ENCODE measurements at regions not wholly inside any gene's neighbourhood (a gene's known extent, or its start where the extent isn't known, plus 50 kb on each side); places are given as distances from the start of the nearest gene placed in this dataset.

- Histone ChIP-seq H3K4me3 (ENCODE audit: low read depth, low read length) (no peak overlapping the region), H3K18ac (ENCODE audit: low read length) (no peak overlapping the region), H3K36me3 (ENCODE audit: control insufficient read depth in 1 of 2, insufficient read depth in 2 of 2, low read length in 2 of 2) (no peaks in the 10 kb centered on the region), H2AK5ac (ENCODE audit: low read length) (no peak overlapping the region), H2BK120ac (ENCODE audit: insufficient read depth, low read length, poor library complexity) (no peak overlapping the region), H4K91ac (ENCODE audit: low read depth, low read length) (no peak overlapping the region), H3K79me1 (ENCODE audit: low read length) (no peaks in the 10 kb centered on the region), H3K4me1 (ENCODE audit: control insufficient read depth in 1 of 2, insufficient read depth in 2 of 2, low read length in 2 of 2) (no peaks in the 10 kb centered on the region), H2BK12ac (ENCODE audit: low read length) (no peak overlapping the region), H3K9ac (ENCODE audit: low read length) (no peak overlapping the region), H3K9me3 (ENCODE audit: insufficient read depth, low read depth, low read length) (no peaks in the 10 kb centered on the region), H3K23ac (ENCODE audit: low read length) (no peak overlapping the region), H3K27me3 (ENCODE audit: insufficient read depth, low read length) (no peaks in the 10 kb centered on the region), H2AFZ (ENCODE audit: insufficient read depth, low read length, poor library complexity) (no peak overlapping the region), H3K4me2 (ENCODE audit: low read length) (no peak overlapping the region), H4K8ac (ENCODE audit: low read depth, low read length) (no peak overlapping the region), H4K12ac (ENCODE audit: low read depth, low read length) (no peak overlapping the region), H2BK5ac (ENCODE audit: low read depth, low read length, poor library complexity) (no peak overlapping the region), H3K14ac (ENCODE audit: low read length) (no peak overlapping the region), H3K79me2 (ENCODE audit: control insufficient read depth, insufficient read depth, low read length, poor library complexity) (no peaks in the 10 kb centered on the region), H3K27ac (ENCODE audit: low read depth, low read length) (no peak overlapping the region), H3K4ac (ENCODE audit: low read depth, low read length) (no peak overlapping the region)
- WGBS (ENCODE audit: extremely low coverage, insufficient coverage, insufficient read length), result no CpG with 5 or more reads among the region's 3 CpGs
- peak in 1 of 2 donors; percentile 10 for DNase-seq
Observed at GRCh38 chr2:185978634-185979407, 240.2 kb downstream of the FSIP2 start.

GRCh38 chr2:185979546-185980071 is 241.0 kb downstream of the FSIP2 start:
- Histone ChIP-seq H3K27me3 (ENCODE audit: insufficient read depth, low read length) (no peaks in the 10 kb centered on the region), H3K36me3 (ENCODE audit: control insufficient read depth in 1 of 2, insufficient read depth in 2 of 2, low read length in 2 of 2) (no peaks in the 10 kb centered on the region), H4K91ac (ENCODE audit: low read depth, low read length) (no peak overlapping the region), H3K79me1 (ENCODE audit: low read length) (no peaks in the 10 kb centered on the region), H3K14ac (ENCODE audit: low read length) (no peak overlapping the region), H2BK120ac (ENCODE audit: insufficient read depth, low read length, poor library complexity) (no peak overlapping the region), H2BK12ac (ENCODE audit: low read length) (no peak overlapping the region), H3K9me3 (ENCODE audit: insufficient read depth, low read depth, low read length) (no peaks in the 10 kb centered on the region), H3K4ac (ENCODE audit: low read depth, low read length) (no peak overlapping the region), H3K79me2 (ENCODE audit: control insufficient read depth, insufficient read depth, low read length, poor library complexity) (no peaks in the 10 kb centered on the region), H2BK5ac (ENCODE audit: low read depth, low read length, poor library complexity) (no peak overlapping the region), H3K4me2 (ENCODE audit: low read length) (no peak overlapping the region), H2AFZ (ENCODE audit: insufficient read depth, low read length, poor library complexity) (no peak overlapping the region), H4K8ac (ENCODE audit: low read depth, low read length) (no peak overlapping the region), H3K27ac (ENCODE audit: low read depth, low read length) (no peak overlapping the region), H3K18ac (ENCODE audit: low read length) (no peak overlapping the region), H3K4me3 (ENCODE audit: low read depth, low read length) (no peak overlapping the region), H3K4me1 (ENCODE audit: control insufficient read depth in 1 of 2, insufficient read depth in 2 of 2, low read length in 2 of 2) (no peaks in the 10 kb centered on the region), H2AK5ac (ENCODE audit: low read length) (no peak overlapping the region), H4K12ac (ENCODE audit: low read depth, low read length) (no peak overlapping the region), H3K9ac (ENCODE audit: low read length) (no peak overlapping the region), H3K23ac (ENCODE audit: low read length) (no peak overlapping the region)
- WGBS (ENCODE audit: extremely low coverage, insufficient coverage, insufficient read length), result no CpG with 5 or more reads among the region's 2 CpGs
- peak; percentile 51 to 69 for DNase-seq

GRCh38 chr2:185980944-185981343 is 242.3 kb downstream of the FSIP2 start:
- Histone ChIP-seq H3K4ac (ENCODE audit: low read depth, low read length) (no peak overlapping the region), H2AFZ (ENCODE audit: insufficient read depth, low read length, poor library complexity) (no peak overlapping the region), H3K9me3 (ENCODE audit: insufficient read depth, low read depth, low read length) (no peaks in the 10 kb centered on the region), H3K4me1 (ENCODE audit: control insufficient read depth in 1 of 2, insufficient read depth in 2 of 2, low read length in 2 of 2) (no peaks in the 10 kb centered on the region), H3K9ac (ENCODE audit: low read length) (no peak overlapping the region), H2BK120ac (ENCODE audit: insufficient read depth, low read length, poor library complexity) (no peak overlapping the region), H3K4me2 (ENCODE audit: low read length) (no peak overlapping the region), H4K91ac (ENCODE audit: low read depth, low read length) (no peak overlapping the region), H2BK5ac (ENCODE audit: low read depth, low read length, poor library complexity) (no peak overlapping the region), H2BK12ac (ENCODE audit: low read length) (no peak overlapping the region), H3K79me2 (ENCODE audit: control insufficient read depth, insufficient read depth, low read length, poor library complexity) (no peaks in the 10 kb centered on the region), H3K14ac (ENCODE audit: low read length) (no peak overlapping the region), H3K18ac (ENCODE audit: low read length) (no peak overlapping the region), H4K8ac (ENCODE audit: low read depth, low read length) (no peak overlapping the region), H3K4me3 (ENCODE audit: low read depth, low read length) (no peak overlapping the region), H3K27ac (ENCODE audit: low read depth, low read length) (no peak overlapping the region), H2AK5ac (ENCODE audit: low read length) (no peak overlapping the region), H3K36me3 (ENCODE audit: control insufficient read depth in 1 of 2, insufficient read depth in 2 of 2, low read length in 2 of 2) (no peaks in the 10 kb centered on the region), H3K79me1 (ENCODE audit: low read length) (no peaks in the 10 kb centered on the region), H3K27me3 (ENCODE audit: insufficient read depth, low read length) (no peaks in the 10 kb centered on the region), H4K12ac (ENCODE audit: low read depth, low read length) (no peak overlapping the region), H3K23ac (ENCODE audit: low read length) (no peak overlapping the region)
- DNase-seq, result no peak
- WGBS (ENCODE audit: extremely low coverage, insufficient coverage, insufficient read length), result no CpG with 5 or more reads among the region's 3 CpGs

GRCh38 chr2:185984670-185985069 is 246.1 kb downstream of the FSIP2 start:
- H4K12ac ChIP-seq (ENCODE audit: low read depth, low read length), result no peak overlapping the region

More at GRCh38 chr2:185984670-185985069, 246.1 kb downstream of the FSIP2 start:
- Histone ChIP-seq H2BK12ac (ENCODE audit: low read length) (no peak overlapping the region), H3K79me1 (ENCODE audit: low read length) (no peaks in the 10 kb centered on the region), H3K4me3 (ENCODE audit: low read depth, low read length) (no peak overlapping the region), H3K4ac (ENCODE audit: low read depth, low read length) (no peak overlapping the region), H2AK5ac (ENCODE audit: low read length) (no peak overlapping the region), H3K23ac (ENCODE audit: low read length) (no peak overlapping the region), H3K27me3 (ENCODE audit: insufficient read depth, low read length) (no peaks in the 10 kb centered on the region), H3K4me1 (ENCODE audit: control insufficient read depth in 1 of 2, insufficient read depth in 2 of 2, low read length in 2 of 2) (no peaks in the 10 kb centered on the region), H2AFZ (ENCODE audit: insufficient read depth, low read length, poor library complexity) (no peak overlapping the region), H3K9me3 (ENCODE audit: insufficient read depth, low read depth, low read length) (no peaks in the 10 kb centered on the region), H2BK120ac (ENCODE audit: insufficient read depth, low read length, poor library complexity) (no peak overlapping the region), H2BK5ac (ENCODE audit: low read depth, low read length, poor library complexity) (no peak overlapping the region), H3K79me2 (ENCODE audit: control insufficient read depth, insufficient read depth, low read length, poor library complexity) (no peaks in the 10 kb centered on the region), H3K36me3 (ENCODE audit: control insufficient read depth in 1 of 2, insufficient read depth in 2 of 2, low read length in 2 of 2) (no peaks in the 10 kb centered on the region), H3K4me2 (ENCODE audit: low read length) (no peak overlapping the region), H3K14ac (ENCODE audit: low read length) (no peak overlapping the region), H4K91ac (ENCODE audit: low read depth, low read length) (no peak overlapping the region), H3K18ac (ENCODE audit: low read length) (no peak overlapping the region), H3K9ac (ENCODE audit: low read length) (no peak overlapping the region), H4K8ac (ENCODE audit: low read depth, low read length) (no peak overlapping the region), H3K27ac (ENCODE audit: low read depth, low read length) (no peak overlapping the region)
- DNase-seq, result peak in 1 of 2 donors; percentile 25
- no CpG with 5 or more reads among the region's 1 CpG for WGBS (ENCODE audit: extremely low coverage, insufficient coverage, insufficient read length)
